ENCODE measurements at regions not wholly inside any gene's neighbourhood (a gene's known extent, or its start where the extent isn't known, plus 50 kb on each side); places are given as distances from the start of the nearest gene placed in this dataset.
"Not testable (repeated sequence)": the region's sequence is repeated elsewhere in the genome, so short reads cannot be mapped to it uniquely, and the experiment has no call there.

GRCh38 chr17:27106347-27106981 lies 187.4 kb upstream of the WSB1 start:
- Histone ChIP-seq H3K27ac (no peak overlapping the region), H3K4me3 (no peak overlapping the region)
- DNase-seq (ENCODE audit: low spot score) = no peak
- no peak for TF ChIP-seq CTCF (IDR thresholded peaks at IDR 0.05)

- Histone ChIP-seq H3K27ac (no peak overlapping the region), H3K4me3 (no peak overlapping the region)
- no peak for TF ChIP-seq CTCF (IDR thresholded peaks at IDR 0.05)
- DNase-seq (ENCODE audit: low spot score) = no peak
Observed at GRCh38 chr17:27106982-27107360, 186.9 kb upstream of the WSB1 start.

- H3K27ac ChIP-seq; H3K4me3 ChIP-seq; DNase-seq (ENCODE audit: low spot score): not testable (repeated sequence)
Observed at GRCh38 chr17:27107386-27108328, 186.3 kb upstream of the WSB1 start.

GRCh38 chr17:27109346-27109745 lies 184.6 kb upstream of the WSB1 start:
- Histone ChIP-seq H3K27ac (no peak overlapping the region), H3K4me3 (no peak overlapping the region)
- DNase-seq (ENCODE audit: low spot score) = no peak
- TF ChIP-seq CTCF (IDR thresholded peaks at IDR 0.05) = no peak

GRCh38 chr17:27153005-27153404 lies 140.9 kb upstream of the WSB1 start:
- no peak overlapping the region for H3K4me3 ChIP-seq
- DNase-seq (ENCODE audit: low spot score) = peak; percentile 41
- no peak for TF ChIP-seq CTCF (IDR thresholded peaks at IDR 0.05)

GRCh38 chr17:27155866-27156265 lies 138.0 kb upstream of the WSB1 start:
- no peak for DNase-seq (ENCODE audit: low spot score)
- Histone ChIP-seq H3K4me3 (no peak overlapping the region), H3K27ac (no peak overlapping the region)
- no peak for TF ChIP-seq CTCF (IDR thresholded peaks at IDR 0.05)

More at GRCh38 chr17:27153005-27153404, 140.9 kb upstream of the WSB1 start:
- no peak overlapping the region for H3K27ac ChIP-seq

- Histone ChIP-seq H3K4me3 (no peak overlapping the region), H3K27ac (no peak overlapping the region)
- no peak for TF ChIP-seq CTCF (IDR thresholded peaks at IDR 0.05)
- DNase-seq (ENCODE audit: low spot score) = no peak
Observed at GRCh38 chr17:27157297-27157696, 136.6 kb upstream of the WSB1 start.
